ENCODE measurements at regions not wholly inside any gene's neighbourhood (a gene's known extent, or its start where the extent isn't known, plus 50 kb on each side); places are given as distances from the start of the nearest gene placed in this dataset.

GRCh38 chr2:123207245-123207644, 817.8 kb upstream of the CNTNAP5 start:
- no peak for DNase-seq

- no peak for DNase-seq
These were observed 815.9 kb upstream of the CNTNAP5 start for GRCh38 chr2:123209202-123209601.

GRCh38 chr2:123211181-123211580, 813.9 kb upstream of the CNTNAP5 start:
- no peak for DNase-seq

GRCh38 chr2:123245156-123245555, 779.9 kb upstream of the CNTNAP5 start:
- no peak for DNase-seq

GRCh38 chr2:123258877-123259539, 766.1 kb upstream of the CNTNAP5 start:
- no peak for DNase-seq

GRCh38 chr2:123262856-123263255, 762.2 kb upstream of the CNTNAP5 start:
- no peak for DNase-seq

GRCh38 chr2:123283431-123283830, 741.7 kb upstream of the CNTNAP5 start:
- DNase-seq, result no peak

- no peak for DNase-seq
These were observed 721.4 kb upstream of the CNTNAP5 start for GRCh38 chr2:123303731-123304130.

Data from NCI-H2227 treated with DMSO at 0.1 percent for 48 hours (cell line).